PC-9 (cell line): ENCODE measurements at regions not wholly inside any gene's neighbourhood (a gene's known extent, or its start where the extent isn't known, plus 50 kb on each side); places are given as distances from the start of the nearest gene placed in this dataset.

Experiments used
- BruUV-seq: library from RNA; stranded (reverse); fragments of 400-500 nt; replicated peaks from 2 replicates; lab custom pipeline; 2021; lab: Mats Ljungman, UMichigan
- CTCF ChIA-PET: fragments of 300-600 bp; sonication (Branson Sonifier 250); formaldehyde crosslinking; loops from one replicate; lab custom pipeline; 2022; ENCODE audit warnings: antibody characterized with exemption; lab: Charles Lee
- POLR2A ChIA-PET: fragments of 300-600 bp; sonication (Branson Sonifier 250); formaldehyde crosslinking; loops from one replicate; lab custom pipeline; 2022; ENCODE audit warnings: antibody characterized with exemption; ENCODE audit not compliant: unreplicated experiment; lab: Charles Lee
- DNase-seq, 2 experiments: peaks; one replicate each; pipeline versions ENCODE4 v3.0.0 to v3.0.0-alpha.2; 2015 to 2022; ENCODE audit warnings: mixed read lengths in 1 of 2
- H2AFZ ChIP-seq: fragments of 200-600 bp; sonication (generic); 2 replicates; pipeline ENCODE4 v1.8.1; 2017; ENCODE audit warnings: antibody characterized with exemption
- H3F3A ChIP-seq: fragments of 200-600 bp; sonication (generic); 2 replicates; pipeline ENCODE4 v1.8.1; 2017; ENCODE audit warnings: antibody characterized with exemption, mild to moderate bottlenecking, low read depth; ENCODE audit not compliant: insufficient read depth
- H3K27ac ChIP-seq: fragments of 200-600 bp; sonication (generic); 2 replicates; pipeline ENCODE4 v1.6.1; 2016; ENCODE audit warnings: mixed run types
- H3K27me3 ChIP-seq: fragments of 200-600 bp; sonication (generic); 2 replicates; pipeline ENCODE4 v1.6.1; 2016; ENCODE audit warnings: low read depth, mixed run types; ENCODE audit not compliant: insufficient read depth
- H3K36me3 ChIP-seq: fragments of 200-600 bp; sonication (generic); 2 replicates; pipeline ENCODE4 v1.6.1; 2016; ENCODE audit warnings: low read depth, mixed run types
- H3K4me1 ChIP-seq: fragments of 200-600 bp; sonication (generic); replicated peaks from 2 replicates; pipeline ENCODE4 v1.6.1; 2016; ENCODE audit warnings: mixed run types; ENCODE audit not compliant: insufficient read depth
- H3K4me2 ChIP-seq: fragments of 200-600 bp; sonication (generic); 2 replicates; pipeline ENCODE4 v1.6.1; 2017; ENCODE audit warnings: mixed run types
- H3K4me3 ChIP-seq: fragments of 200-600 bp; sonication (generic); 2 replicates; pipeline ENCODE4 v1.6.1; 2016; ENCODE audit warnings: mixed run types
- H3K79me2 ChIP-seq: fragments of 200-600 bp; sonication (generic); 2 replicates; pipeline ENCODE4 v1.6.1; 2017; ENCODE audit warnings: low read depth, mixed run types
- H3K9me2 ChIP-seq: fragments of 200-600 bp; sonication (generic); 2 replicates; pipeline ENCODE4 v1.8.1; 2017; ENCODE audit warnings: mild to moderate bottlenecking; ENCODE audit not compliant: insufficient read depth
- H3K9me3 ChIP-seq: fragments of 200-600 bp; sonication (generic); 2 replicates; pipeline ENCODE4 v1.8.1; 2016; ENCODE audit warnings: low read depth; ENCODE audit not compliant: insufficient read depth
- H4K20me1 ChIP-seq: fragments of 200-600 bp; sonication (generic); 2 replicates; pipeline ENCODE4 v1.8.1; 2017; ENCODE audit not compliant: insufficient read depth
- EZH2 ChIP-seq: fragments of 200-600 bp; sonication (generic); IDR thresholded peaks from 2 replicates; pipeline ENCODE4 v1.8.0; 2017; ENCODE audit warnings: antibody characterized with exemption, low read depth
- intact Hi-C: fragments of 100-400 bp; cut with micrococcal nuclease; formaldehyde crosslinking; loops from one replicate; pipeline ENCODE4 v1.10.0; 2022; ENCODE audit not compliant: unreplicated experiment
- TF ChIP-seq, protein P1 (sequence below): fragments of 200-600 bp; sonication (generic); conservative IDR thresholded peaks from 2 replicates; pipeline ENCODE4 v1.6.1; 2017; ENCODE audit warnings: mixed run types, antibody characterized with exemption, mild to moderate bottlenecking, moderate library complexity

DNA sequence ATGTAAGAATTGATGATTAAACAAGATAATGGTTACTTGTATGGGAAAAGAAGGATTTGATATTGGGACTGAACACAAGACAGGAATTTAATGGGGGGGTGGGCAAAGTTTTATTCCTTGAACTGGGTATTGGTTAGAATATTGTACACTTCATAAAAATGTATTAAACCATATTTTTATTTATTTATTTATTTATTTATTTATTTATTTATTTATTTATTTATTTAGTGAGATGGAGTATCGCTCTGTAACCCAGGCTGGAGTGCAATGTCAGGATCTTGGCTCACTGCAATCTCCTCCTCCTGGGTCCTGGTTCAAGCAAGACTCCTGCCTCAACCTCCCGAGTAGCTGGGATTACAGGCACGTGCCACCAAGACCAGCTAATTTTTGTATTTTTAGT is 287.1 kb upstream of the SLITRK5 start:
- no peaks in the 10 kb centered on the region for H3F3A ChIP-seq
- no peaks in the 10 kb centered on the region for H3K9me3 ChIP-seq
- TF ChIP-seq, protein P1, sequence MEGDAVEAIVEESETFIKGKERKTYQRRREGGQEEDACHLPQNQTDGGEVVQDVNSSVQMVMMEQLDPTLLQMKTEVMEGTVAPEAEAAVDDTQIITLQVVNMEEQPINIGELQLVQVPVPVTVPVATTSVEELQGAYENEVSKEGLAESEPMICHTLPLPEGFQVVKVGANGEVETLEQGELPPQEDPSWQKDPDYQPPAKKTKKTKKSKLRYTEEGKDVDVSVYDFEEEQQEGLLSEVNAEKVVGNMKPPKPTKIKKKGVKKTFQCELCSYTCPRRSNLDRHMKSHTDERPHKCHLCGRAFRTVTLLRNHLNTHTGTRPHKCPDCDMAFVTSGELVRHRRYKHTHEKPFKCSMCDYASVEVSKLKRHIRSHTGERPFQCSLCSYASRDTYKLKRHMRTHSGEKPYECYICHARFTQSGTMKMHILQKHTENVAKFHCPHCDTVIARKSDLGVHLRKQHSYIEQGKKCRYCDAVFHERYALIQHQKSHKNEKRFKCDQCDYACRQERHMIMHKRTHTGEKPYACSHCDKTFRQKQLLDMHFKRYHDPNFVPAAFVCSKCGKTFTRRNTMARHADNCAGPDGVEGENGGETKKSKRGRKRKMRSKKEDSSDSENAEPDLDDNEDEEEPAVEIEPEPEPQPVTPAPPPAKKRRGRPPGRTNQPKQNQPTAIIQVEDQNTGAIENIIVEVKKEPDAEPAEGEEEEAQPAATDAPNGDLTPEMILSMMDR: no peak
- no peak for TF ChIP-seq EZH2
- no peak for DNase-seq
- no peaks in the 10 kb centered on the region for H3K36me3 ChIP-seq
- intact Hi-C loops: no loop called here
- ChIA-PET CTCF (no interaction called here), POLR2A (no interaction called here)
- H3K9me2 ChIP-seq: no peaks in the 10 kb centered on the region
- H3K4me2 ChIP-seq: no peak overlapping the region
- H3K79me2 ChIP-seq: no peaks in the 10 kb centered on the region
- H3K4me1 ChIP-seq: no peaks in the 10 kb centered on the region
- no peak overlapping the region for H3K27ac ChIP-seq
- no TSS peak for BruUV-seq
- H2AFZ ChIP-seq: no peak overlapping the region
- no peak overlapping the region for H3K4me3 ChIP-seq
- no peaks in the 10 kb centered on the region for H4K20me1 ChIP-seq
- no peaks in the 10 kb centered on the region for H3K27me3 ChIP-seq

DNA sequence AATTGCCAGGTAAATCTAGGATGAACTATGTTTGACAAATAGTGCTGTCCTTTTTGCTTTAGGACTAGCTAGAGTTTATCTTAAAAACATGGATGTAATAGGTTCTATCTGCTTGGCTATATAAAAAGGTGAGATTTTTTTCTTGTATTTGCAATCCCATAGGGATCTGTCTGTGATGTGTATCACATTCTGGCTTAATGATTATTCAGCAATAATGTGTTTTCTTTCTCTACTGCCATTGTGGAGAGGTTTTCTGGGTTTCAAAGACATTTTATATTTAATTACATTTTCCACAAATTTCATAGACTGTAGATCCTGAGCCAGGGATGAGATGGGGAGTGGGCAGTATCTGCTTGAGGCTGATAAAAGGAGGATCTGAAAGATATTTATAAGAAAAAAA is 277.8 kb upstream of the SLITRK5 start:
- no peaks in the 10 kb centered on the region for H3K36me3 ChIP-seq
- no peaks in the 10 kb centered on the region for H3K79me2 ChIP-seq
- POLR2A ChIA-PET: no interaction called here
- BruUV-seq: no TSS peak
- TF ChIP-seq, protein P1: no peak
- TF ChIP-seq EZH2: no peak
- H3K9me2 ChIP-seq: no peaks in the 10 kb centered on the region
- H3K9me3 ChIP-seq: no peaks in the 10 kb centered on the region
- H4K20me1 ChIP-seq: no peaks in the 10 kb centered on the region
- no peaks in the 10 kb centered on the region for H3F3A ChIP-seq
- H3K4me2 ChIP-seq: no peak overlapping the region
- CTCF ChIA-PET: no interaction called here
- no peaks in the 10 kb centered on the region for H3K27me3 ChIP-seq
- intact Hi-C loops: no loop called here
- no peak overlapping the region for H3K27ac ChIP-seq
- DNase-seq: no peak
- no peaks in the 10 kb centered on the region for H3K4me1 ChIP-seq
- H2AFZ ChIP-seq: no peak overlapping the region
- H3K4me3 ChIP-seq: no peak overlapping the region

DNA sequence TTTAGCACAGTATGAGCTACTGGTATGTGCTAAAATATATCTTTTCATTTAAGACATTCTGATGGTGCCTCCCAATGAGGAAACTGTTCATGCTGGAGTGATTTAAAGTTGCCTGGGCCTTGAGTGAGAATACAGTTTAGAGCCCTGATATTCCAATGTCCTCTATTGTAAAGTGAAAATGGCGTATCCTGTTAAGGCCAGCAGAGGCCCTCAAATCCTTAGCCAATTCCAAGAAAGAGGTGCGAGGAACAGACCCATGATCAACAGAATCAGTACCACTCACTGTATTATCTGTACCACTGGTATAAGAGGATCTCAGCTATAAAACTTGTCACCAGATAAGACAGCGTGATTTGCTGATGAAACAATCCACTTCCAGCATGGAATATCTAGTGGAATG is 273.1 kb upstream of the SLITRK5 start:
- Histone ChIP-seq H3F3A (no peaks in the 10 kb centered on the region), H3K36me3 (no peaks in the 10 kb centered on the region), H3K9me2 (no peaks in the 10 kb centered on the region), H3K27me3 (no peaks in the 10 kb centered on the region), H3K9me3 (no peaks in the 10 kb centered on the region), H3K79me2 (no peaks in the 10 kb centered on the region), H3K4me3 (no peak overlapping the region), H3K4me1 (no peaks in the 10 kb centered on the region), H4K20me1 (no peaks in the 10 kb centered on the region), H3K4me2 (no peak overlapping the region), H2AFZ (no peak overlapping the region), H3K27ac (no peak overlapping the region)
- CTCF ChIA-PET: no interaction called here
- DNase-seq: no peak
- POLR2A ChIA-PET: no interaction called here
- no peak for TF ChIP-seq EZH2
- TF ChIP-seq, protein P1: no peak
- BruUV-seq: no TSS peak
- intact Hi-C loops: no loop called here
